Heart right ventricle (tissue), 16 donors: ENCODE measurements at regions not wholly inside any gene's neighbourhood (a gene's known extent, or its start where the extent isn't known, plus 50 kb on each side); places are given as distances from the start of the nearest gene placed in this dataset.
A peak's percentile ranks its signal among the peaks of the same experiment; 100 is the strongest.

Experiments
- ATAC-seq, 8 donors: fragments of 200-7000 bp; cut with Tn5 transposase; one replicate each; pipeline ENCODE4 v1.9.1; 2020; ENCODE audit warnings: mild to moderate bottlenecking in 8 of 8, moderate library complexity in 8 of 8, moderate number of reproducible peaks in 1 of 8
- DNase-seq, 2 donors: peaks; one replicate each; pipeline ENCODE4 v3.0.0-alpha.2; 2020
- H3K27ac ChIP-seq, 10 donors: fragments of 200-600 bp; sonication (generic) in 2 of 10; one replicate each; pipeline versions ENCODE4 v1.5.0 to v1.8.0; 2020 to 2022; ENCODE audit warnings: mild to moderate bottlenecking in 3 of 10
- H3K27me3 ChIP-seq, 7 donors: fragments of 200-600 bp; one replicate each; pipeline ENCODE4 v1.8.0; 2021 to 2022; ENCODE audit warnings: mild to moderate bottlenecking in 2 of 7
- H3K36me3 ChIP-seq, 9 donors: fragments of 200-600 bp; sonication (generic) in 1 of 9; one replicate each; pipeline versions ENCODE4 v1.5.0 to v1.8.0; 2020 to 2022; ENCODE audit warnings: mild to moderate bottlenecking in 2 of 9
- H3K4me1 ChIP-seq, 9 donors: fragments of 200-600 bp; sonication (generic) in 1 of 9; one replicate each; pipeline versions ENCODE4 v1.5.0 to v1.8.0; 2020 to 2022; ENCODE audit warnings: mild to moderate bottlenecking in 4 of 9
- H3K4me3 ChIP-seq, 10 donors: fragments of 200-600 bp; sonication (generic) in 2 of 10; one replicate each; pipeline versions ENCODE4 v1.5.0 to v1.8.0; 2020 to 2022; ENCODE audit warnings: mild to moderate bottlenecking in 7 of 10, moderate library complexity in 2 of 10
- H3K9me3 ChIP-seq, 11 donors: fragments of 200-600 bp in 10 of 11; sonication (generic) in 2 of 11; one replicate each; pipeline versions ENCODE4 v1.5.0 to v1.8.0; 2013 to 2022; ENCODE audit warnings: mild to moderate bottlenecking in 2 of 11, control low read depth in 1 of 11, moderate library complexity in 1 of 11
- CTCF ChIP-seq, 9 donors: fragments of 200-600 bp; sonication (generic) in 2 of 9; IDR thresholded peaks; one replicate each; pipeline versions ENCODE4 v1.5.0 to v1.8.0; 2021 to 2022; ENCODE audit warnings: antibody characterized with exemption in 9 of 9, mild to moderate bottlenecking in 5 of 9, moderate library complexity in 1 of 9
- WGBS, 2 donors: extraction: QIAGEN DNeasy Blood & Tissue Kit; methylation state at CpG; one replicate each; pipeline ENCODE4 v1.1.7; 2013; ENCODE audit warnings: inconsistent platforms in 1 of 2; 5-methylcytosine and 5-hydroxymethylcytosine counted together
- intact Hi-C, 10 donors: fragments of 100-400 bp; cut with DNase I; formaldehyde crosslinking; loops; one replicate each; pipeline versions ENCODE4 v1.11.1 to v1.14.2; 2022
- donor health status: Arrhythmogenic right ventricular cardiomyopathy.
- donor health status: ischemic (EF 13 %, LVEDD 7.1; RV severe dilation, severe dysfunction).
- donor health status: healthy with polysubstance abuse.
- donor health status: DM: no; HTN: yes; CAD: no.
- donor health status: DM: no; HTN: no; CAD: no.
- donor health status: ischemic (EF 25% LVEDD 6.9; RV normal size, moderate dysfunction).
- donor health status: ischemic (EF 25% LVEDD 5.7; RV mildly dilated, moderate dysfunction).
- donor health status: healthy.
- donor health status: DM: yes; HTN: yes; CAD: no.
- donor health status: Ischemic cardiomyopathy.
- donor health status: ischemic (EF 35%, LVEDD 5.7; RV mildly dilated, moderate dysfunction).
- donor health status: nonischemic (EF 11% LVEDD 7.7; RV severe dilation, severe dysfunction).
- donor health status: DM: yes; HTN: yes; CAD: no.
- donor health status: PGD.
- donor health status: ischemic (EF 29% LVEDD 5.4; RV normal size, mild dysfunction).
- donor health status: nonischemic (EF 23%, LVEDD 6.1; RV moderate dilation, normal function).

DNA sequence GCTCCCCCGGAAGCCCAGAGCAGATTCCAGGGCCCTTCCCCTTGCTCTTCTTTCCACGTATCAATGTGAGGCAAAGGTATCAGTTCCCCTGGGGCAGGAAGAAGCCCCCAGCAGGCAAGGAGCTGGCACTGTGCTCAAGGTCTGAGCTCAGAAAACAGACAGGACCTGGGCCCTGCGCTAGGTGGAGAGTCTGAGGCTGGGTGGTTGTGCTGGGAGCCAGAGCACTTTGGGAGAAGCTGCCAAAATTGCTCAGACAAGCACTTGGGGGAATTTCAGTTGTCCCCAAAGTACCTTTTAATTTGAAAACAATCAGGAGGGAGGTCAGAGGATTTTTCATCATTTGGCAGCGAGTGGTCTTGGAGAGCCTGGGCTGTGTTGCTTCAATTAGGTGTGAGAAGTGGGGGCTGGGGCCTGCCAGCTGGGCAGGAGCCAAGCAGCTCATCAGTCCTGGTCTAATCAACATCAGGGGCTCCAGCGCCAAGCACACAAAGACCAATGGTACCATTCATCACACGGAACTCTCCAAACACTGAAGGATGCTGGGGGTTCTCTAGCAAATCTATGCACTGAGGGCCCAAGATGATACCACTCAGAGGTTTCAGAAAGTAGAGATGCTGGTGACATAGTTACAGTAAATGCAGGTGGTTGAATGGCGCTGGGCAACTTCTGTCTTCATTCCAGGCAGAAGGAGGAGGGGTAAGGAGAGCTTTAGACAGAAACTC is 176.5 kb downstream of the SNX18 start:
- ATAC-seq (peak in 2 of 8 donors; percentile 23 to 50), DNase-seq (peak in 1 of 2 donors; percentile 18)
- no peak for TF ChIP-seq CTCF (IDR thresholded peaks at IDR 0.05)
- Histone ChIP-seq H3K4me3 (no peak overlapping the region), H3K9me3 (no peaks in the 10 kb centered on the region), H3K4me1 (peaks cover 0 to 56% (median 12%) of the 10 kb centered on the region in 9 donors), H3K27ac (no peak overlapping the region), H3K27me3 (no peaks in the 10 kb centered on the region), H3K36me3 (no peaks in the 10 kb centered on the region)
- 61 to 63% methylated on average over 7 of the region's 7 CpGs for WGBS, 2 donors
- intact Hi-C loops = no loop called here

DNA sequence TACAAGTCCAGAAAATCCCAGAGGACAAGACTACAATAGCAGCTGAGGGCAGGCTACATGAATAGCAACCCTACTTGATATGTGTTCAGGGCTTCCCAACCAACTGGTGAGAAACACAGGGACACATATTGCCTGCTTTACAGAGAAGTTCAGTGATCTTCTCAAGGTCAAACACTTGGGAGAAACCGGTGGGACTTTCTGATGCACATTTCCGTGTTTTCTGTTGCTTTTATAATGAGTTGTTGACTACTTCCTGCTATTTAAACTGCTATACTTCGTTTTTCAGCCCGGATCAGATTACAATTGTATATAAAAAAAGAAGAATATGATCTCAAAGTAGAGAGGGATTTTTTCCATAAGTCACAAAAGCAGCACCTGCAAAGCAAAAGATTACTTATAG is 175.1 kb downstream of the SNX18 start:
- no peaks in the 10 kb centered on the region for H3K9me3 ChIP-seq
- H3K27me3 ChIP-seq = no peaks in the 10 kb centered on the region
- no peak for ATAC-seq
- no peaks in the 10 kb centered on the region for H3K36me3 ChIP-seq
- WGBS, 2 donors = 60 to 69% methylated on average over 4 of the region's 4 CpGs
- peak overlapping the region in 2 of 10 donors; percentile 12 to 80 for H3K27ac ChIP-seq
- H3K4me3 ChIP-seq = no peak overlapping the region
- peaks cover 0 to 42% (median 12%) of the 10 kb centered on the region in 9 donors for H3K4me1 ChIP-seq
- intact Hi-C loops = no loop called here
- TF ChIP-seq CTCF (IDR thresholded peaks at IDR 0.05) = no peak
- DNase-seq = no peak

- H3K27me3 ChIP-seq = no peaks in the 10 kb centered on the region
- H3K36me3 ChIP-seq = no peaks in the 10 kb centered on the region
- peaks cover 0 to 1% (median 0%) of the 10 kb centered on the region in 11 donors for H3K9me3 ChIP-seq
- peaks cover 0 to 34% (median 12%) of the 10 kb centered on the region in 9 donors for H3K4me1 ChIP-seq
- intact Hi-C loops = no loop called here
- H3K4me3 ChIP-seq = peak overlapping the region in 1 of 10 donors; percentile 6
- peak in 3 of 8 donors; percentile 36 to 48 (median 46) for ATAC-seq
- no peak for TF ChIP-seq CTCF (IDR thresholded peaks at IDR 0.05)
- no peak for DNase-seq
- WGBS, 2 donors = 92% methylated on average over 3 of the region's 3 CpGs
- H3K27ac ChIP-seq = peak overlapping the region in 1 of 10 donors; percentile 80
Observed at GRCh38 chr5:54691656-54692055, 174.1 kb downstream of the SNX18 start.

GRCh38 chr5:54689411-54690251 is 172.1 kb downstream of the SNX18 start:
- no peak for TF ChIP-seq CTCF (IDR thresholded peaks at IDR 0.05)

More at GRCh38 chr5:54689411-54690251, 172.1 kb downstream of the SNX18 start:
- H3K27ac ChIP-seq = no peak overlapping the region
- H3K4me3 ChIP-seq = no peak overlapping the region
- DNase-seq = no peak
- intact Hi-C loops = no loop called here
- H3K36me3 ChIP-seq = no peaks in the 10 kb centered on the region
- ATAC-seq = no peak
- peaks cover 0 to 3% (median 0%) of the 10 kb centered on the region in 11 donors for H3K9me3 ChIP-seq
- WGBS, 2 donors = 93 to 96% methylated on average over 3 of the region's 3 CpGs
- no peaks in the 10 kb centered on the region for H3K27me3 ChIP-seq
- H3K4me1 ChIP-seq = peaks cover 0 to 31% (median 9%) of the 10 kb centered on the region in 9 donors
